Bronchial epithelial cell (primary cell): ENCODE measurements at regions not wholly inside any gene's neighbourhood (a gene's known extent, or its start where the extent isn't known, plus 50 kb on each side); places are given as distances from the start of the nearest gene placed in this dataset.

Experiments
- DNase-seq: peaks from one replicate; pipeline ENCODE4 v3.0.0-alpha.2; 2010; ENCODE audit warnings: low read depth
- FAIRE-seq: peaks from 2 replicates; lab custom pipeline; 2011; peaks lifted over from hg19 to GRCh38; lab: Jason Lieb, UNC
- H3K27me3 ChIP-seq: 2 replicates; pipeline ENCODE4 v1.5.1; 2011; ENCODE audit warnings: low read length; ENCODE audit not compliant: control insufficient read depth, insufficient read depth
- H3K36me3 ChIP-seq: 2 replicates; pipeline ENCODE4 v1.5.1; 2011; ENCODE audit warnings: low read length; ENCODE audit not compliant: control insufficient read depth, insufficient read depth
- H3K4me3 ChIP-seq: 2 replicates; pipeline ENCODE4 v1.5.1; 2011; ENCODE audit warnings: mild to moderate bottlenecking, low read depth, low read length, control low read depth
- TF ChIP-seq, protein P1 (sequence below): IDR thresholded peaks from 2 replicates; pipeline ENCODE4 v1.5.1; 2011; ENCODE audit warnings: mild to moderate bottlenecking, moderate library complexity, low read length, control low read depth, inconsistent platforms; ENCODE audit not compliant: insufficient read depth, severe bottlenecking

- FAIRE-seq (peak; percentile 43), DNase-seq (peak; percentile 17)
- H3K4me3 ChIP-seq: no peak overlapping the region
- TF ChIP-seq, protein P1, sequence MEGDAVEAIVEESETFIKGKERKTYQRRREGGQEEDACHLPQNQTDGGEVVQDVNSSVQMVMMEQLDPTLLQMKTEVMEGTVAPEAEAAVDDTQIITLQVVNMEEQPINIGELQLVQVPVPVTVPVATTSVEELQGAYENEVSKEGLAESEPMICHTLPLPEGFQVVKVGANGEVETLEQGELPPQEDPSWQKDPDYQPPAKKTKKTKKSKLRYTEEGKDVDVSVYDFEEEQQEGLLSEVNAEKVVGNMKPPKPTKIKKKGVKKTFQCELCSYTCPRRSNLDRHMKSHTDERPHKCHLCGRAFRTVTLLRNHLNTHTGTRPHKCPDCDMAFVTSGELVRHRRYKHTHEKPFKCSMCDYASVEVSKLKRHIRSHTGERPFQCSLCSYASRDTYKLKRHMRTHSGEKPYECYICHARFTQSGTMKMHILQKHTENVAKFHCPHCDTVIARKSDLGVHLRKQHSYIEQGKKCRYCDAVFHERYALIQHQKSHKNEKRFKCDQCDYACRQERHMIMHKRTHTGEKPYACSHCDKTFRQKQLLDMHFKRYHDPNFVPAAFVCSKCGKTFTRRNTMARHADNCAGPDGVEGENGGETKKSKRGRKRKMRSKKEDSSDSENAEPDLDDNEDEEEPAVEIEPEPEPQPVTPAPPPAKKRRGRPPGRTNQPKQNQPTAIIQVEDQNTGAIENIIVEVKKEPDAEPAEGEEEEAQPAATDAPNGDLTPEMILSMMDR: no peak
- no peaks in the 10 kb centered on the region for H3K36me3 ChIP-seq
- H3K27me3 ChIP-seq: no peaks in the 10 kb centered on the region
Observed at GRCh38 chr1:216847397-216848036, 124.3 kb upstream of the ESRRG start.

DNA sequence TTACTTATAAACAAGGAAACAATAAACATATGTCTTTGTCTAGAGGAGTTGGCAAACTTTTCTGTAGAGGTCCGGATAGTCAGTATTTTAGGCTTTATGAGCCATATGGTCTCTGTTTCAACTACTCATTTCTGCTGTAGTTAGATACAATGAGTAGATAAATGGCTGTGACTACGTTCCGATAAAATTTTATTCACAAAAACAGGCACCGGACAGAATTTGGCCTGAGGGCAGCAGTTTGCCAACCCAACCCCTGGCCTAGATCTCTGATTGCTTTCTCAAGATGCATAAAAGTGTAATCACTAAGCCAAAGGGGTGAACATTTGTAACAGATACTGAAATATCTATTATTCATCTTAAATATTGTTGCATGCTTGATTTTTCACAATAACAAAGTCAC is 123.1 kb upstream of the ESRRG start:
- TF ChIP-seq, protein P1: no peak
- H3K4me3 ChIP-seq: no peak overlapping the region
- H3K27me3 ChIP-seq: no peaks in the 10 kb centered on the region
- DNase-seq: no peak
- H3K36me3 ChIP-seq: no peaks in the 10 kb centered on the region
- FAIRE-seq: no peak

- FAIRE-seq (no peak), DNase-seq (no peak)
- TF ChIP-seq, protein P1: no peak
- Histone ChIP-seq H3K4me3 (no peak overlapping the region), H3K36me3 (no peaks in the 10 kb centered on the region), H3K27me3 (no peaks in the 10 kb centered on the region)
Observed at GRCh38 chr1:216843409-216843808, 120.2 kb upstream of the ESRRG start.

GRCh38 chr1:216841165-216841564 is 117.9 kb upstream of the ESRRG start:
- FAIRE-seq (no peak), DNase-seq (no peak)
- H3K36me3 ChIP-seq: no peaks in the 10 kb centered on the region
- H3K27me3 ChIP-seq: no peaks in the 10 kb centered on the region
- no peak overlapping the region for H3K4me3 ChIP-seq
- TF ChIP-seq, protein P1: no peak

GRCh38 chr1:216836316-216836715 is 113.1 kb upstream of the ESRRG start:
- DNase-seq (no peak), FAIRE-seq (no peak)
- TF ChIP-seq, protein P1: no peak
- Histone ChIP-seq H3K4me3 (no peak overlapping the region), H3K36me3 (no peaks in the 10 kb centered on the region), H3K27me3 (no peaks in the 10 kb centered on the region)

DNA sequence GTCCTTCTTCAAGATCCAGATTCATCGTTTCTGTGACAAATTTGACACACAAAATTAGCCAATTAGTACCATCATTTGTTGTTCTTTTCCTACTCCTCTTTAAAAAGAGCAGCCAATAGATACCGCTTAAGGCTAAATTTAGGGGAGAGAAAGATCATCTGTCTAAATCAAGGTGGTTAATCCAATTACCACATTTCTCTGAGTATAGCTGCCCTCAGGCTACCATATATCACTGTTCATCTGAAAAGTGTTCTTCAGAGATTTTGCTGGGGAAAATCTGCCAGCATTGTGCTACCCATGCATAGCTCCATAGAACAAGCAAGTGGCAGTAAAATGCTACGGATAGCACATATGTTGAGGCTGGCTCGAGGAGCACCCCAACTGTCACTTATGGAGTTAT is 110.3 kb upstream of the ESRRG start:
- TF ChIP-seq, protein P1: no peak
- DNase-seq (no peak), FAIRE-seq (no peak)
- Histone ChIP-seq H3K36me3 (no peaks in the 10 kb centered on the region), H3K27me3 (no peaks in the 10 kb centered on the region), H3K4me3 (no peak overlapping the region)
